ENCODE measurements at regions not wholly inside any gene's neighbourhood (a gene's known extent, or its start where the extent isn't known, plus 50 kb on each side); places are given as distances from the start of the nearest gene placed in this dataset.

DNA sequence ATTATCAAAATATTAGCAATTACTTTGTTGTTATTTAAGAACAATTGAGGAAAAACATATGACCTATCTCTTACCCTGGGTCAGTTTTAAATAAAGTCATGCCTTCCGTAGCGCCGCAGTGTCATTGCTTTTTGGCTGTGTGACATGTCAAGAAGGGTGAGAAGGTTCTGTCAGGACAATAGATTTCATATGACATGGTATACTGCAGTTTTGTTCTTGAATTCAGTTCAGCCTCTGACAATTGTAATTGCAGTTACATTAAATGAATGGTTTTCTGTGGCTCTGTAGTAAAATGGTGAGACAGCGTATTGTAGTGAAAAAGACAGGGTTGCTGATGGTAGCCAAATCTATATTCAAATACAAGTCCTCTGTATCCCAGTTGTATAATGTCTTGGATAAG lies 307.2 kb downstream of the CDH2 start:
- no peaks in the 10 kb centered on the region for H3K36me3 ChIP-seq (ENCODE audit: insufficient read depth, low read length)
- H3K27me3 Mint-ChIP-seq (ENCODE audit: low read depth, unreplicated experiment): no peaks in the 10 kb centered on the region
- no peak overlapping the region for H3K4me3 ChIP-seq (ENCODE audit: insufficient read depth, low read depth, low read length)
- no peaks in the 10 kb centered on the region for H3K4me1 ChIP-seq (ENCODE audit: insufficient read depth, low read length)
- no peak overlapping the region for H3K4me3 Mint-ChIP-seq (ENCODE audit: unreplicated experiment)
- H3K9ac ChIP-seq (ENCODE audit: low read length): no peak overlapping the region
- FAIRE-seq (no peak), DNase-seq (ENCODE audit: low read depth) (no peak)
- no peak overlapping the region for H3K27ac ChIP-seq (ENCODE audit: low read depth, low read length)
- no peaks in the 10 kb centered on the region for H3K27me3 ChIP-seq (ENCODE audit: insufficient read depth, low read length)
- H3K9me3 Mint-ChIP-seq (ENCODE audit: unreplicated experiment): no peaks in the 10 kb centered on the region
- TF ChIP-seq CTCF (IDR thresholded peaks at IDR 0.05; ENCODE audit: insufficient read depth, low read depth, low read length): no peak
- no peak for TF ChIP-seq EZH2 (IDR thresholded peaks at IDR 0.05; ENCODE audit: insufficient read depth, low read length)
- H3K79me2 ChIP-seq (ENCODE audit: insufficient read depth, low read length): no peaks in the 10 kb centered on the region
- H4K20me1 ChIP-seq (ENCODE audit: insufficient read depth, low read length): no peaks in the 10 kb centered on the region
- no peaks in the 10 kb centered on the region for H3K9me3 ChIP-seq (ENCODE audit: insufficient read depth, low read depth, low read length)
- H3K36me3 Mint-ChIP-seq (ENCODE audit: low read depth, unreplicated experiment): no peaks in the 10 kb centered on the region
- no peak overlapping the region for H3K27ac Mint-ChIP-seq (ENCODE audit: unreplicated experiment)
- H2AFZ ChIP-seq (ENCODE audit: low read depth, low read length): no peak overlapping the region
- H3K4me1 Mint-ChIP-seq (ENCODE audit: low read depth, unreplicated experiment): peaks cover 5% of the 10 kb centered on the region
- H3K4me2 ChIP-seq (ENCODE audit: low read length): no peak overlapping the region

DNA sequence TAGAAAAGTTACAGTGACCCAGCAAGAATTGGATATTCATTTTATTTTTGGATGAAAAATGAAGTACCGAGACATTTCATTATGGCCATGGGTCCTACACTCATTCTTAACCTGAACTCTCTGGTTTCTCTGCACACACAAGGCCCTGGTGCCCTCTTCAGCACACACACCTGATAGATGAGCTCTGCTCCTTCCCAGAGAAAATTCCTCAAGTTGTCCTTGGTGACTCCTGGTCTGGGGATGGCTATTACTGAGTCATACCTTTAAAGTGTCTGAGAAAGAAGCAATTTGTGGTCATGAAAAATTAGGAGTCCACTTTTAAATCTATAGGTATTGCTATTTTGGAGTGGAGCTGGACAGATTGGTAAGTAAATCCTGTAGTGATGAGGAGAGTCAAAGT lies 311.5 kb downstream of the CDH2 start:
- Mint-ChIP-seq H3K4me1 (ENCODE audit: low read depth, unreplicated experiment) (peaks cover 9% of the 10 kb centered on the region), H3K4me3 (ENCODE audit: unreplicated experiment) (no peak overlapping the region), H3K9me3 (ENCODE audit: unreplicated experiment) (no peaks in the 10 kb centered on the region), H3K27me3 (ENCODE audit: low read depth, unreplicated experiment) (no peaks in the 10 kb centered on the region), H3K27ac (ENCODE audit: unreplicated experiment) (no peak overlapping the region), H3K36me3 (ENCODE audit: low read depth, unreplicated experiment) (no peaks in the 10 kb centered on the region)
- Histone ChIP-seq H3K27ac (ENCODE audit: low read depth, low read length) (no peak overlapping the region), H3K9me3 (ENCODE audit: insufficient read depth, low read depth, low read length) (no peaks in the 10 kb centered on the region), H3K27me3 (ENCODE audit: insufficient read depth, low read length) (no peaks in the 10 kb centered on the region), H3K4me1 (ENCODE audit: insufficient read depth, low read length) (peaks cover 4% of the 10 kb centered on the region), H4K20me1 (ENCODE audit: insufficient read depth, low read length) (no peaks in the 10 kb centered on the region), H3K4me3 (ENCODE audit: insufficient read depth, low read depth, low read length) (no peak overlapping the region), H2AFZ (ENCODE audit: low read depth, low read length) (no peak overlapping the region), H3K4me2 (ENCODE audit: low read length) (no peak overlapping the region), H3K9ac (ENCODE audit: low read length) (no peak overlapping the region), H3K79me2 (ENCODE audit: insufficient read depth, low read length) (no peaks in the 10 kb centered on the region), H3K36me3 (ENCODE audit: insufficient read depth, low read length) (no peaks in the 10 kb centered on the region)
- TF ChIP-seq EZH2 (IDR thresholded peaks at IDR 0.05; ENCODE audit: insufficient read depth, low read length) (no peak), CTCF (IDR thresholded peaks at IDR 0.05; ENCODE audit: insufficient read depth, low read depth, low read length) (no peak)
- DNase-seq (ENCODE audit: low read depth) (no peak), FAIRE-seq (no peak)

DNA sequence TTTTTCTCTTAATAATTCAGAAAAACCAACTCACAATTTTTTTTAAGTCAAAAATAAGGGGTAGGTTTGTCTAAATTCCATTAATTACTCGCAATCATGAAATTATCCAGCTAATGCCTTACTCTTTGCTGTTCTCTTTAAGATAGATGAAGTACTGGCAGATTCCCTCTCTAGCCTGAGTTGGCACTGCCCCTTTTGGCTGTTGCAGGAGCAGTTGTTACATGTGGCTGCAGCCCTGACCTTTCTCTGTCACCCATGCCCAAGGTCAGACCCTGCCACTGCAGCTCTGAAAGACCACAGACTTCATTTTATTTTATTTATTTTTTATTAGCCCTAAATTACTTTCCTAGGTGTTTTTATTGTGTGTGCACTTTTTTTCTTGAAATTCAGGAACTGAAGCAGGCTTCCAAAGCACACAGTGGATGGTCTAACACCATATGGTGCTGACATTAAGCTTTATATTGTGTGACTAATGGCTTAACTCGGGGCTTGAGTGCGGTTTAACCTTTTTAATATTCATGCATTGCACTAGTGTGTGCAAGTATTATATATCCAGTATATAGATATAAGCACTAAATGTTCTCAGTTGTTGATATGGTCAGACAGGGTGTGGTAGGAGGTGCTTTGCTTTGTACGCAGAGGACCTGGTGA lies 313.0 kb downstream of the CDH2 start:
- no peak for TF ChIP-seq CTCF (IDR thresholded peaks at IDR 0.05; ENCODE audit: insufficient read depth, low read depth, low read length)
- Histone ChIP-seq H3K9ac (ENCODE audit: low read length) (no peak overlapping the region), H3K9me3 (ENCODE audit: insufficient read depth, low read depth, low read length) (no peaks in the 10 kb centered on the region), H3K27me3 (ENCODE audit: insufficient read depth, low read length) (no peaks in the 10 kb centered on the region), H4K20me1 (ENCODE audit: insufficient read depth, low read length) (no peaks in the 10 kb centered on the region), H3K4me1 (ENCODE audit: insufficient read depth, low read length) (peaks cover 4% of the 10 kb centered on the region), H3K79me2 (ENCODE audit: insufficient read depth, low read length) (no peaks in the 10 kb centered on the region), H2AFZ (ENCODE audit: low read depth, low read length) (no peak overlapping the region), H3K4me3 (ENCODE audit: insufficient read depth, low read depth, low read length) (no peak overlapping the region), H3K27ac (ENCODE audit: low read depth, low read length) (no peak overlapping the region), H3K36me3 (ENCODE audit: insufficient read depth, low read length) (no peaks in the 10 kb centered on the region), H3K4me2 (ENCODE audit: low read length) (no peak overlapping the region)
- H3K4me1 Mint-ChIP-seq (ENCODE audit: low read depth, unreplicated experiment): peaks cover 15% of the 10 kb centered on the region
- DNase-seq (ENCODE audit: low read depth) (no peak), FAIRE-seq (no peak)
- H3K27me3 Mint-ChIP-seq (ENCODE audit: low read depth, unreplicated experiment): no peaks in the 10 kb centered on the region
- H3K9me3 Mint-ChIP-seq (ENCODE audit: unreplicated experiment): no peaks in the 10 kb centered on the region
- no peaks in the 10 kb centered on the region for H3K36me3 Mint-ChIP-seq (ENCODE audit: low read depth, unreplicated experiment)
- no peak overlapping the region for H3K4me3 Mint-ChIP-seq (ENCODE audit: unreplicated experiment)
- H3K27ac Mint-ChIP-seq (ENCODE audit: unreplicated experiment): no peak overlapping the region

All from astrocyte (in vitro differentiated cells and primary cell).